ENCODE measurements at regions not wholly inside any gene's neighbourhood (a gene's known extent, or its start where the extent isn't known, plus 50 kb on each side); places are given as distances from the start of the nearest gene placed in this dataset.
"Not testable (repeated sequence)": the region's sequence is repeated elsewhere in the genome, so short reads cannot be mapped to it uniquely, and the experiment has no call there.

- DNase-seq: no peak
These were observed 193.9 kb downstream of the TLE3 start for GRCh38 chr15:69903470-69904469.

GRCh38 chr15:69906256-69907185, 191.2 kb downstream of the TLE3 start:
- DNase-seq: no peak

GRCh38 chr15:69908060-69908459, 189.7 kb downstream of the TLE3 start:
- no peak for DNase-seq

- no peak for DNase-seq
These were observed 188.9 kb downstream of the TLE3 start for GRCh38 chr15:69908590-69909420.

- DNase-seq: no peak
These were observed 187.8 kb downstream of the TLE3 start for GRCh38 chr15:69909719-69910444.

DNA sequence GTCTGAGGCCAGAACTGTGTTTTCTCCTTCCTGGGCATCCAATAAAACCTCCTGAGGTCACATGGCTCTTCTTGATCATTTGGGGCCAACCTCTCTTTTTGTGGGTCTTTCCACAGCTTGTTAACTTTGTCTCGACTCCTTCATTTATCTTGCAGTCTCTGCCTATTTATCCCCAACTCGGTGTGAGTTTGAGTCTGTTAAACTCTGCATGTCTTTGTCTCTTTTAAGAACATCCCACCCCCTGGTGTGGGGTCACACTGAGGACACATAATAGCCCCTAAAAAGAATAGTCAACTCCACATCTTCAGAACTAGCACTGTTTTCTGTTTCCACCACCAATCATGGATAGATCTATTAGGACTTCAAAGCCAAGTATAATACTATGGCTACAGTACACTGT, 187.2 kb downstream of the TLE3 start:
- DNase-seq: no peak

DNA sequence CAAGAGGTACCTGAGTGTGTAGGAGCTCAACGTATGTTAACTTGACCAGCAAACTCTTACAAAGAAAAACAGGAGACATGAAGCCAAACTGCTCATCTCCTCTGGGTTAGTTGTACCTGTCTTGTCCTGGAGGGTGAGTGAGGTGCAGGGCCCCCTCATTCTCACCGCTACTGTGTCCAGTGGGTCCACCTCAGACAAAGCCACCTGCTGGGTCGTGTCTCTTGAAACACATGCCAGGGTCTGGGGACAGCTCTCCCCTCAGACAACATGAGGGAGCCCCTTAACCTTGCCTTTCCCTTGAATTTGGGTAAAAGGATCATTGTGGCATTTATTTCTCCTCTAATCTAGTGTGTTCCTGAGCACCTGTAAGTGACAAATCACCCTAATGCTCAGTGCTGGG, 185.6 kb downstream of the TLE3 start:
- no peak for DNase-seq

DNA sequence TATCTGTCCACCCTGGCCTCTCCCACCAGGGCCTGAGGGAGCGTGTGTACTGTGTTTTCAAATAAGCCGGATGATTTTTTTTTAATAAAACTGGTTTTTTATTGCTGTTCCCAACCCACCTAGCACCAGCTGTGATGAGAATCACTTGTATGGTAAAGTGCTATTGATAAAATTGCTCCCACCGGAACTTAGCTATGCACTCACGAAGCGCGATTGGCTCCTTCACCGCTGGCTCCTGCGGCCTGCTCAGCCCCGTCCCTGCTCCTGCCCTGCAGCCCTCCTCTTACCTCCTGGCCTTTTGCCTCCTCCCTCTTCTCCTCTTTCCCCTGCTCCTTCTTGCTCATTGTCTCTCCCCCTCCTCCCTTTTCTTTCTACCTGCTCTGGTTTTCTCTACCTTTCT, 183.7 kb downstream of the TLE3 start:
- no peak for DNase-seq

DNA sequence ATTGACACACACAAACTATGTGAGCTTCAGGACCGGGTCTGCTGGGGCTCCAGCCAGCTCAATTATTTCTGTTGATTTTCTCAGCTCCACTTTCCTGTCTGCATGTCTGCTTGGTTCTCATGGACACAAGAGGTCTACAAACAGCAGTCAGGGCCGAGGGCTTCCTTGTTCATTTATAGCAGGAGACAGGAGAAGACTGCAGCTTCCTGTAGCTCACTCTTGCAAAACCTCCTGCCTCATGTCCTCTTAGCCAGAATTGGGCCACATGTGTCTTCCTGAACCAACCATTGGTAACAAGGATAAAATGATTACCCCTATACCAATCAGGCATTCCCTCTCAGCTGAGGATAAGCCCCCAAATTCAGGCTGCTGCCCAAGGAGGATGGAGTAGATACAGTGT, 182.8 kb downstream of the TLE3 start:
- no peak for DNase-seq

GRCh38 chr15:69916169-69916785, 181.4 kb downstream of the TLE3 start:
- no peak for DNase-seq

DNA sequence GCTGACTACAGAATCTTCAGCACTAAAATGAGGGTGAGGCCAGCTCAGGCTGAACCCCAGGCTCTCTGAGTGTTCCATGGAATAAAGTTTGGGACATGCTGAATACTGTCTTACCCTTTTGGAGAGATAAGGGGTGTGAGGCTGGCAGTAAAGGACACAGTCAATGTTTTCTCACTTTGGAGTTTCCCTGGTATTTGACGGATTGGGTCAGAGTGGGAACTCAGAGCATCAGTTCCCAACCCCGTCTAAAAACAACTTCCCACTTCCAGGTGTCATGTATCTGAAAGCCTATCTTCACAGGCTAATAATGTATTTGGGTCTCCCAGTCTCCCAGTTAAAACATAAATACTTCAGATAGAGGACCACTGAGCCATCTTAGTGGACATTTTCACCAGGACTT, 180.7 kb downstream of the TLE3 start:
- no peak for DNase-seq

DNA sequence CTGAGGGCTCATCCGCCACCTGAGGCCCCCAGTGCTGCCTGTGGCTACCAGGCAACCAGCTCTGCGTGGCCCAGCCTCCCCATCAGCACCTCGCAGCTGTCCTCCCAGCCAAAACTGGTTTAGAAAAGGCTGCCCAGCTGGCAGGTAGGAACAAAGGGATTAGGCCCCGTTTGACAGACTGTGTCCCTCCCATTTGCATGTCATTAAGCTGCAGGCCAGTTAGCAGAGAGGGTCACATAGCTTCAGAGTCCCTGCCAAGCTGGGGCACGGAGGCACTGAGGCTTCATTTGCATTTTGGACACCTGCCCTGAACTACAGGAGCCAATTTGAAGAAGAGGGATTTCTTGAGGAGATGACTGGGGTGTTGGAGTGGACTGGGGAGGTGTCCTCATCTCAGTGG, 177.9 kb downstream of the TLE3 start:
- no peak for DNase-seq

- no peak for DNase-seq
These were observed 177.5 kb downstream of the TLE3 start for GRCh38 chr15:69920221-69920620.

DNA sequence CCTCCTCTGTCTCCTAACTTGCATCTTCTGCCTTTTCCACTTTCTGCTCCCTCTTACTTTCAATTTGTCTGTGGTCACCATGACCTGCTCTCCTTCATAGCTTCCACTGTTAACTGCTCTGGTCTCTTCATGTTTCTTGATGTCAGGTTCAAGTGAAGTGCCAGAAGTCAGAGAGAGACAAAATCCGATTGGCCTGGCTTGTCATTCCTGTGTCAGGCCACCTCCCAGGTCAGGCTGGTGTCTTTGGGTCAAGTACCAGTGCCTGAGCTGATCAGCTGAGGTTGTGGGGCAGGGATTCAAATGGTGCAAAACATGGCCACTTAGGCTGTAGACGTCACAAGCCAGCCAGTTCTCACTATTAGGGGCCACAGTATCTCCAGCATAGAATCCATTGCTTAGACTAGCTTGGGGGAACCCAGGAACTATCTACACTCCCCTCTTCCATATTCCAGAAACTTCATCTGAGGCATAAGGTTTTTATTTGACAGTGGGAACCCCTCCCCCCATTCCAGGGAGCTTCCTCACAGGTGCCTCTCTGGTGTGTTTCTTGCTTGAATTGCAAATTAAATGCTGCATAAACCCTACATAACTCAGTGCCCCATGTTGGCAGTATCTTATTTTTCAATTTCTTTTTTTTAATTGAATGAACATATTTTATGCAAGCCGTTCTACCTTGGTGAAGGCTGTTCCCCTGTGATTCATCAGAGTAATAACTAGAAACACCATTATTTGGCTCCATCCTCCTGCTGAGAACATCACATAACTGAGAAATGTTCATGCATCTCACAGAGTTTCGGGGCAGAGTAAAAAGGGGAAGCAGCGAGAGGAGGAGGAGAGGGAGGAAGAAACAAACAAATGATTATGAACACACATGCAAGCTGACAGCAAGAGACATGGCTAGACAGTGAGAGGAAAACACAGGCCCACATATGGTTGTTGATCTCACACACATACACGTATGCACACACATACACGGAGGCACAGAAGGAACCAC, 175.8 kb downstream of the TLE3 start:
- DNase-seq: no peak

DNA sequence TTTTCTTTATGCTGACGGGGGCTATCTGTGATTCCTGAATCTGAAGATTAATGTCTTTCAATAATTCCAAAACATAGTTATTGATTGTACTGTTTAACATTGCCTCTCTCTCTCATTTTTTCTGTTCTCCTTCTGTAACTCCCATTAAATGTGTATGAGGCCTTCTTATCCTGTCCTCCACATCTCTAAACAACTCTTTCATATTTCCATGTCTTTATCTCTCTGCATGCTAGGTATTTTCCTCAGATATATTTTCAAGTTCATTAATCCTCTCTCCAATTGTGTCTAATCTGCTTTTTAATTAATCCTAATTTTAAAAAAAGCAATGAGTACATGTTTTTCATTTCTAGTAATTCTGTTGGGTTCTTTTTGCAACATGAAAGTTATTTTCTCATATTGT, 173.2 kb downstream of the TLE3 start:
- DNase-seq: no peak

DNA sequence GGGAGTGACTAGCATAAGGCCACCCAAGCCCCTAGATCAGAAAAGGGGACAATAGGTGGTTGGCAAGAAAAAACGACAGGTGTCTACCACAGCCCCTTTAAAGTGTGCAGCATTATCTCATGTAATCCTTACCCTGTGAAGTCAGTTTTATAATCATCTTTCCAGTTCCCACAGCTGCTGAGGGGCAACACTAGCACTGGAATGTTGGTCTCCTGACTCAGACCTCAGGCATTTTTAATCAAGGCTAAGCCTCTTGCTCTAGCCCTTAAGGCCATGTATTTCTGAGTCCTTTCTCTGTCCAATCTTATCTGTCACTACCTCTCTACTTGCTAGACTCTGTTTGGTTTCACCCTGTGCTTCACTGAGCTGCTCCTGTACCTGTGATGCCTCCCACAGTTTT, 171.7 kb downstream of the TLE3 start:
- DNase-seq: no peak

DNA sequence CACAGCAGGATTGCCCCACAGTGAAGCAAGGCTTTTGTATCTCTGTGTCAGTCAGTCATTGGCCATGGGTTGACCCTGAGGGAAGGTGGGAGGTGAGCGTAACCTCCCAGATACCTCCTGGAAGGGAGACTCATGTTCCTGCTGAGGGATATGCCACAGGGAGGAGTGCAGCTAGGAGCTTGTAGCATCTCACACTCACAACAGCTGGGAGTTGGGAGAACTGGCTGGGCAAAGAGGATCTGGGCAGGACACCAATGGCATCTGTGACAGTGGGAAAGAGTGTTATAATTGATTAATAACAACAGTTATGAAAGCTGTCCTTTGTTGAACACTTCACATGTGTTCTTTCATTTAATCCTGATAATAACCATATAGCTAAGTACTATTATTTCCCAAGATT, 171.0 kb downstream of the TLE3 start:
- no peak for DNase-seq

- not testable (repeated sequence) for DNase-seq
These were observed 168.8 kb downstream of the TLE3 start for GRCh38 chr15:69928890-69929289.

GRCh38 chr15:69929905-69930630, 167.6 kb downstream of the TLE3 start:
- DNase-seq: no peak

DNA sequence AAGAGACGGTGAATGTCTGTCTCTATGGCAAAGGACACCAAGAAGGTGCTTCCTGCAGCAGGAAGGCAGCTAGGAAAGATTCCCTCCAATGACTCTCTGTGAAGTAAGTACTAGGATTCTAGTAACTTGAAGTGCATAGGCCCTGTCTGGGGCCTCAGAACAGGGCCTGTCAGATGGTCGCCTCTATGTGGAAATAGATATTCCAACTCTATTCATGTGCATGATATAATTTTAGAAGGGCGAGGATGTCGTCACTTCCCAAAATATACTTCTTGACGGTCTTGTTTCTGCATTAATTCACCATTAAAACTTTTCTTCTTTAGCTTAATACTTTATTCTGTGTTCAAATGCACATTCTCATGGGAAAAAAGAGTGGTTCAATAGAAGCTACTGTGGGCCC, 167.0 kb downstream of the TLE3 start:
- no peak for DNase-seq

Measured in HCEC 1CT (cell line).